Stimulated activated CD4-positive, alpha-beta T cell treated with anti-CD3 and anti-CD28 coated beads, TNF-alpha, amount 100 ng/mL, for 24 hours (primary cell): ENCODE measurements at regions not wholly inside any gene's neighbourhood (a gene's known extent, or its start where the extent isn't known, plus 50 kb on each side); places are given as distances from the start of the nearest gene placed in this dataset.
"Not testable (repeated sequence)": the region's sequence is repeated elsewhere in the genome, so short reads cannot be mapped to it uniquely, and the experiment has no call there.

Experiments used
- DNase-seq, 3 experiments: peaks; one replicate each; pipeline ENCODE4 v3.0.0-alpha.2; 2020; ENCODE audit warnings: low read depth in 3 of 3

- not testable (repeated sequence) for DNase-seq
Observed at GRCh38 chr6:167709776-167710336, 116.9 kb upstream of the AFDN start.

DNA sequence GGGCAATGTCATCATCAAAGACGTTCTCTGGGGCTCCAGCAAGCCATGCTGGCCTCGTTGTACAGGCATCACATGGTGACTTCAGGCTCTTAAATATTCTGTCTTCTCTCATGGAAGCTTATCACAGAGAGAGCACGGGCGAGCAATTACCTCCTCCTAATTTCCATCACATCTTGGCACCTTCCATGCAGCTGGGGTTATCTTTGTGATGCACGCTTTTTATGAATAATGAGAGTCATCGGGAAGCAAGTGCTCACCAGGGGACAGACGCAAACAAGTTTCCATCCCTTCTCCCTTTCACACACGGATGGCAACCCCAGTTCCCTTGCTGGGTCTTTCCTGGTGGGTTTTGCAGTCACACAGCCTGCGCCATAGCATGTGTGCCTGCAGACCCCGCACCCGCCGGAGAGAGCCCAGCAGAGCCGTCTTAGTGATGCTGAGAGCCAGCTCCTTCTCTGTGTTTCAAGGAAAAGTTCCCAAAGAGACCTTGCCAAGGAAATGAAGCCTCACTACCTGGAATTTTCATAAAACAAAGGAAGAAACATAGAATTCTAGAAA, 116.3 kb upstream of the AFDN start:
- no peak for DNase-seq

- DNase-seq = no peak
Observed at GRCh38 chr6:167711211-167711610, 115.5 kb upstream of the AFDN start.

DNA sequence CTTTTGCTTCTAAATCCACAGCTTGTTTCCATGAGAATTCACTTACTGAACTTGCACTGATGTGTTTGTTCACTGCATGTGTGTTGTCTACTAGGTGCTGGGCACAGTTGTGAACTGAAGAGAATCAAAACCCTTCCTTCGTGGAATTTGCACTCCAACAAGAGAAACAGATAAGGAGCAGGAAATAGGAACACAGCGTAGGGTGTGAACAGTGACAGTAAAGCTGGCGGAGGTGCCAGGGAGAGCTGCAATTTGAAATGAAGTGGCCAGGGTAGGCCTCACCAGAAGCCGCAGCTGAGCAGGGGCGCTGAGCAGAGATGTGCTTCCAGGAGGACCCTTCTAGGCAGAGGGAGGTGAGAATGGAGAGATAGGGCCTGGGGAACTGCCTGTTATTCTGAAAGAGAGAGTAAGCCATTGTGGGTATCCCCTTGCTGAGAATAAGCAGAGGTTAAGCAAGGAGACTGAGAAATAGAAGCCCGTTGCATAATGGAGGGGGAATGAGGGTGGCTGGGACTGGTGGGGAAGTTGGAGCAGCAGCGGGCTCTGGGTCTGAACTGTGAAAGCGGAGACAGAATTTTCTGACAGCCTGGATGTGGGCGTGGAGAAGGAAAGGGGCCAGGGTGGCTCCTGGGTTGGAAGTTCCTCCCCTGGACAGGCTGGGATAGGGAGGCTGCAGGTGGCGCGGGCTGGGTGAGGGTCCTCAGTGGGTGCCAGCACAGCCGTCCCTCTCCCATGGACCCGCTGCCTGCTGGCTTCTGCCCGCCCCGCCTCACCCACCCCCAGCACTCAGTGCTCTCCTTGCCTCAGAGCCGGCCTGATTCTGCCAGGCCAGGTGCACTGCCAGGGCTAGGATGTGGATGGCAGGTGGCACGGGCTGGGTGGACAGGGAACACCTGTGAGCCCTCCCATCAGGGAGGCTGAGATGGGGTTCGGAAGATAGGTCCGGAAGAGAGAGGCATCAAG, 114.7 kb upstream of the AFDN start:
- DNase-seq = no peak

DNA sequence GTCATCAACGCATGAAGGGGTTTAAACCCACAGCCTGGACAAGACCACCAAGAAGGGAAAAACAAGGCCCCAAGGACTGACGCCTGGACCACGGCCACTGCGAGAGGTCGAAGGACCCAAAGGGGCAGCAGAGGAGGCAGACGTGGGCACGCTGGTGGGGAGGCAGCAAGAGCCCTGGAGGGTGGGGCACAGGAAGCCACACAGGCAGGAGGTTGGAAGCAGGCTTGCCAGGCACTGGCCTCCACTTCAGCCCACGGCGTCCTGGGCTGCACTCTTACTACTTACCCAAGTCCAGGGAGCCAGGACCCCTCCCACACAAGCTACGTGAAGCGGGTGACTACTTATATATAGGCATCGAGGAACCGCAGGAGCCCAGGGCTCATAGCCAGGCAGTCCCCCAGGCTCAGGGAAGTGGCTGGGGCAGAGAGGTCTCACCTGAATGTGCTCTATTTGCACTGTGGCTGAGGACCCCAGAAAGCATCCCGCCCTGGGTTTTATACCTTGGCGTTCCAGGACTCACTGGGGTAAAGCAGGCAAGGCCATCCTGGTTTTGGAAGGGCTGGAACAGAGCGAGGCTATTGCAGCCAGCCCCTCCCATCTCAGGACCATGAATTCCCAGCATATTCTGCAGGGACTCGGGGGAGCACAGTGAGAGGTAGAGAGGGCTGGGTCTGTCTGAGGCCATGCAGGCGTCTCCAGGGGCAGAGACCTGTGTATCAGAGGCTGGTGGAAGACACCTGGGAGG, 113.8 kb upstream of the AFDN start:
- no peak for DNase-seq

DNA sequence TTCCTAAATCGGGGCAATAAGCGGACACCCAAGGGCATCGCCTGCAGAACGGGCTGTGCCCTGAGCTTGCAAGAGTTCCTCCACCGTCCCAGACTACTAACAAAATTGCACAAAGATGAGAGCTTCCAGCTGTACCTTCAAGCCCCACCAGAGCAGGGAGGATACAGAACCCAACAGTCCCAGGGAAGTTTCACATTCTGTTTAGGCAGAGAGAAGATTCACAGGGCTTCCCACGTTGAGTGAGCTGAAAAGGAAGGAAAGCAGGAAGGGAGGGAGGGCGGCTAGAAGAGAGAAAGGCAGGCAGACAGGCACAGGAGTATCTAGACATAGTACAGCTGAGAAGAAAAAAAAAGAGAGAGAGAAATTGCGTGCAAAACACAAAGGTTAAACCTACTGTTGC, 112.6 kb upstream of the AFDN start:
- DNase-seq = no peak

DNA sequence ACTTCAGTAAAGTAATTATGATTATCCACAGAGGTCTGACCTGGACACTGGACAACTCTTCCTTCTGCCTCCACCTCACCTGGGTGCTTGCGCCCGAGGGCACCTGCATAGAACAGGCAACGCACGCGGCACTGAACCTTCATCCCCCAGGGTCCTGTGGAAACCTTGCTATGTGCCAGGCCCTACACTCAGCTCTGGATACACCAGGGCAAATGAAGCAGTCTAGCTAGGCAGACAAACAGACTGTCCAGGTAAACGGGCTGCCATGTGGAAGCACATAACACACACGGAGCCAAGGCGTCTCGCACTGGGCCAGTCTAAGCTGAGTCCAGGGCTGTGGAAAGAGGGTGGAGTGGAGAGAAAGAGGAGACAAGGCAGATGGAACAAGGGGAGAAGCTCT, 109.3 kb upstream of the AFDN start:
- no peak for DNase-seq

DNA sequence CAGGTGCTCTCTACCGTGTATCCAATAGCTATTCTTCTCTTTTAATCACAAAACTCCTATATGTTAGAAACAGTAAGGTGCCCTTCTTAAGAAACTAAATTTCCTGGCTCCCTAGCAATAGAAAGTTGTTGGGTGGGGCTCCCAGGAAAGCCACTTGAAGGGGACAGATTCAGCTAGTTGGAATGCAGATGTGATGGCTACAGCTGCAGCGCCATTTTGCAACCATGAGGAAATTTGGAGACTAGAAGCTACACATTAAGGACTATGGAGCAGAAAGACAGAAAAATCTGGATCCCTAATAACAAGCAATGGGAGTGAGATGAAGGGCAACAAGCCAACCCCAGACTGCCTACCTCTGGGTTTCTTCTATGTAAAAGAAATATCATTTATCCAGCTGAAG, 108.8 kb upstream of the AFDN start:
- no peak for DNase-seq

- DNase-seq = no peak
Observed at GRCh38 chr6:167719920-167720319, 106.8 kb upstream of the AFDN start.

GRCh38 chr6:167720456-167721285, 106.0 kb upstream of the AFDN start:
- DNase-seq = no peak

DNA sequence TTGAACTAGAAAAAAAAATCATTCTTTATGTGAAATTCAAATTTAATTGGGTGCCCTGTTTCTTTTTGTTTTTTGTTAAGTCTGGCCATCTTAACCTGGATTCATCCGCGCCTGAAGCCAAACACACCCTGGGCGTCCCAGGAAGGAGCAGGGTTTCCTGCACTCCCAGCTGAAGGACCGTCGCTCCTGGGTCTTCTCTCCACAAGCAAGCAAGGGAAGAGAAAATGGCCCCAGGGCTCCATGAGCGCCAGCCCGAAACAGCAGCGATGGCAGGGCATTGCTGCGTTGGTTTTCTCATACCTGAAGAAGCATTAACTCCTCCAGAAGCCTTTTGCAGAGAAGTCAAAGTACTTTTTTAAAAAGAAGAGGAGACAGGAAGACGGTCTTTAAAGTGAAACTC, 105.4 kb upstream of the AFDN start:
- no peak for DNase-seq

DNA sequence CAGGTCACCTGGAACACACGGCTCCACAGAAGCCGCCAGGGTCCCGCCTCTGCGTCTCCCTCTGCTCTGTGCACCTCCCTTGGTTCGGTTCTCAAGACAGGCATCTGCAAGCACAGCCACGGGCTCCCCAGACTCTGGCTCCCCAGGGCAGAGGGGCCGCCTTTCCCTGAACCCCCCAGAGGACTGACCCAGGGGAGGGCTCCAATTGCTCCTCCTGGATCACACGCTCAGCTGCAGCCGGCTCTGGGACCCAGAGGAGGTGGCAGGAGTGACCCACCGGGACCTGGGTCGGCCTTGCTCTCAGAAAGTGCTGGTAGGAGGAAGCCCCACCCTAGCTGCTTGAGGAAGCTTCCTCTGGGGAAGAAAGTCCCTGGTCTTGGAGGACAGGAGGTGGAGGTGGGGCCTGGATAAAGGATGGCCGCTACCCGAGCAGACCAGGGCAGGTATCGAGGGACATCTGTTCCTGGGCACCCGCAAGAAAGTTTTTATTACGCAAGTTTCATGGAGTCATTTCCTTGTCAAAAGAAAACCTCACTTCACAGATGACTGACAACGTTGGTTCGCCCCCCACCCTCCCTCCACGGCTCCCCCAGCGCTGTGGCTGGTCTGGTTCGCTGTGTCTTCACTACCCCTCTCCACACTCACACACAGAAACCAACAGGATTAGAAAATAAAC, 103.9 kb upstream of the AFDN start:
- no peak for DNase-seq

- DNase-seq = no peak
Observed at GRCh38 chr6:167726043-167726621, 100.6 kb upstream of the AFDN start.

- DNase-seq = no peak
Observed at GRCh38 chr6:167730441-167730840, 96.3 kb upstream of the AFDN start.

DNA sequence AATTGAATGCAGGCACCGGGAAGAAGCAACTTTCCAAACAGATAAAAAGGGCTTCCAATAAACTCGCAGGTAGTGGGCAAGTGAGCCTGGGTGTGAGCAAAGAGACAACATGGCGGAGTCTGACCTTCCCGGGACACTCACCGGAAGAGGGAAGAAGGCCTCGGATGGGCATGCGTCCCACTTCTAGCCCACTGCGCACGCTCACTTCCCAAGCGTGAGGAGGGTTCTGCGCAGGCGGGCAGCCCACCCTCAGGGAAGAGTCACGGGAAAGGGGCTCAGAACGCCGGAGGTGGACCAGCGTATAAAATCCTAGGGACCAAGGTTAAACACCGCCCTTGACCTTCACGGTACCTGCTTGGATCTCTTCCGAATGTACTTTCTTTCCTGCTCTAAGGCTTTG, 95.5 kb upstream of the AFDN start:
- no peak for DNase-seq

DNA sequence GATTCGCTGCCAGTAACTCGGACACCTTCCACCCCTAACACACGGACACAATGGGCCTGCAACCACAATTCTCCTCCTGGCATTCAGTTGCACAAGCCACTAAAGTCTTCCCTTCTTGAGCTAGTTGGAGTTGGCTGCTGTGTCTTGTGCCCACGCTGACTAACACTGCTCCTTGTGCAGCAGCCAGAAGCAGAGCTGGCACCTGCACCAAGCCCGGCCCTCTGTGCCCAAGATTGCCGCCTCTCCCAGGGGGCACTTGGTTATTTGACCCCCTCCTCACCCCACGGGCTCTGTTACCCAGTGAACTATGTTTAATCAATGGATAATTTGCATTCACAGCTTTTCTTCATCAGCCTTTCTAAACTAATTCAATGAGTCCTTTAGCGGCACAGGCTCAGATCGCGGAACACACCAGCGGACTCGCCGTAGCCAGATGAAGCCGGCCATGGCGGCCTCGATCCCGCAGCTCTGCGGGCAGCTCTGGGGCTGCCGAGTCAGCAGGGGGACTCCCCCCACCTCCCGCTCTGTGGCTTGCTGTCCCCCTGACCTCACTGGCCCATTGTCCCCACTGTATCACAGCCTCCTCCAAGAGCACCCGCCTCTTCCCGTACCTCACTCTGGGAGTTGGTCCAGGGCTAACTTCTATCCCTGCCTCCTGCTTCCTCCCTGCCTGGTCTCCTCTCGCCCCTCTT, 94.8 kb upstream of the AFDN start:
- DNase-seq = no peak

DNA sequence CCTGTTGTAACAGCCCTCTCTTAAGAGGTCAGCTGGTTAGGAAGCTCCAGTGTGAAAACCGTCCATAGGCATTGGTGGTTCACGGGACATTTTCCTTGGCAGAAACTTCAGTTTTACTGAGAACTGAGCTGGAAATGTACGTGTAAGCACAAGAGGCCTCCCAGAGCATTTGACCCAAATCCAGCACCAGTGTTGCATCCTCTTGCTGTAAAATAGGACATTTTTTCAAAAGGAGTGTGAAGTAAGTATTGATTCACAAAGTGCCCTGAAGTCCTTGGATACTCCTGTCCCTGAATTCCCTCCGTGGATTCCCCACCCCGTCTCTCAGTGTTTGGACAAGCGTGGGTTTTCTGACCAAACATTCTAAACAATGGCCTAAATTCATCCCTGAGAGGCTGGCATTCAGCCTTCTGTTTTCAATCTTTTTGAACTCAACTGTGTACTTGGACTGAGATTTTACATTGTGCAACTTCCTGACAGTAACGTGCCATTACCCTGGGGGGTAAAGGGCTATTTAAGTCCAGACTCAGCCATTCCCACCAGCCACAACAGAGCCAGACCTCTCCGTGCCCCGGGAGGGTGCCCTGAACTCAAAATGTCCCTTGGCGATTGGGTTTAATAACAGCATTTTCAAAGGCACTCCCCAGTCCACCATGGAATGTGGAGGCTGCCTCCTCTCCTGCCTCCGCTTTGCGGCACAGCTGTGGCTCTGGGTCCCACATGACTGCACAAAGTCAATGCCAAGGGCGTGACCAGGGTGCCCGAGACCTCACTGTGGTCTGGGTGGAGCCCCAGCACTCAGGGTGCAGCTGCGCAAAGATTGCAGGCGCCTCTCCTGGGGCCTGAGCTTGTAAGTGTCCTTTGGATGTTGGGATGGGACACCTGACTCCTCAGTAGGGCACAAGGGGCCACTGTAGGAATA, 92.7 kb upstream of the AFDN start:
- DNase-seq = no peak

GRCh38 chr6:167734662-167735083, 92.0 kb upstream of the AFDN start:
- DNase-seq = no peak
